Vagina (tissue), 2 donors: ENCODE measurements at regions not wholly inside any gene's neighbourhood (a gene's known extent, or its start where the extent isn't known, plus 50 kb on each side); places are given as distances from the start of the nearest gene placed in this dataset.

Source experiments
- DNase-seq, 2 donors: peaks; one replicate each; pipeline ENCODE4 v3.0.0-alpha.2; 2017; ENCODE audit errors: extremely low spot score in 2 of 2
- H3K27ac ChIP-seq: fragments of 200-600 bp; sonication (generic); one replicate; pipeline ENCODE4 v1.5.1; 2019
- H3K27me3 ChIP-seq: fragments of 200-600 bp; sonication (generic); one replicate; pipeline ENCODE4 v1.5.1; 2019
- H3K36me3 ChIP-seq, 2 donors: fragments of 200-600 bp; sonication (generic); one replicate each; pipeline ENCODE4 v1.5.1; 2017 to 2019
- H3K4me1 ChIP-seq: fragments of 200-600 bp; sonication (generic); one replicate; pipeline ENCODE4 v1.5.1; 2019
- H3K4me3 ChIP-seq, 2 donors: fragments of 200-600 bp; sonication (generic); 1 replicate in 1 of 2; 2 replicates in 1 of 2; pipeline ENCODE4 v1.5.1; 2016 to 2019
- H3K9me3 ChIP-seq: fragments of 200-600 bp; sonication (generic); one replicate; pipeline ENCODE4 v1.5.1; 2019
- CTCF ChIP-seq, 3 experiments: fragments of 450-650 bp in 2 of 3; fragments of 200-600 bp in 1 of 3; sonication (generic) in 1 of 3; IDR thresholded peaks; one replicate each; pipeline ENCODE4 v1.5.1; 2017 to 2019; ENCODE audit warnings: antibody characterized with exemption in 3 of 3, mild to moderate bottlenecking in 2 of 3, moderate library complexity in 2 of 3
- POLR2A ChIP-seq, 2 donors: fragments of 450-650 bp; IDR thresholded peaks; one replicate each; pipeline ENCODE4 v1.6.1; 2017; ENCODE audit warnings: antibody characterized with exemption in 2 of 2, mild to moderate bottlenecking in 2 of 2, moderate library complexity in 2 of 2
- POLR2AphosphoS5 ChIP-seq, 2 donors: sonication (generic); formaldehyde crosslinking; IDR thresholded peaks; one replicate each; pipeline ENCODE4 v1.9.0; 2017; ENCODE audit warnings: antibody characterized with exemption in 2 of 2, mild to moderate bottlenecking in 2 of 2, low read depth in 1 of 2; ENCODE audit not compliant: insufficient read depth in 1 of 2
- intact Hi-C: fragments of 100-400 bp; cut with DNase I; formaldehyde crosslinking; loops from one replicate; pipeline ENCODE4 v1.15.1; 2023

GRCh38 chr22:49016909-49017481 lies 810.7 kb downstream of the BRD1 start:
- TF ChIP-seq CTCF (IDR thresholded peaks at IDR 0.05) = no peak
- no peak for TF ChIP-seq POLR2AphosphoS5 (IDR thresholded peaks at IDR 0.05; ENCODE audit: insufficient read depth in 1 of 2, low read depth in 1 of 2)
- no peak for TF ChIP-seq POLR2A (IDR thresholded peaks at IDR 0.05)
- Histone ChIP-seq H3K27me3 (no peaks in the 10 kb centered on the region), H3K27ac (no peak overlapping the region), H3K36me3 (no peaks in the 10 kb centered on the region), H3K4me1 (no peaks in the 10 kb centered on the region), H3K9me3 (no peaks in the 10 kb centered on the region), H3K4me3 (no peak overlapping the region)
- intact Hi-C loops = no loop called here
- peak in 1 of 2 donors; percentile 79 for DNase-seq

- no peak overlapping the region for H3K4me3 ChIP-seq
- no peaks in the 10 kb centered on the region for H3K36me3 ChIP-seq
- peak in 1 of 2 donors; percentile 88 for DNase-seq
- no peaks in the 10 kb centered on the region for H3K4me1 ChIP-seq
- no peak overlapping the region for H3K27ac ChIP-seq
- no peak for TF ChIP-seq CTCF (IDR thresholded peaks at IDR 0.05)
- no peak for TF ChIP-seq POLR2AphosphoS5 (IDR thresholded peaks at IDR 0.05; ENCODE audit: insufficient read depth in 1 of 2, low read depth in 1 of 2)
- no peak for TF ChIP-seq POLR2A (IDR thresholded peaks at IDR 0.05)
- H3K9me3 ChIP-seq = no peaks in the 10 kb centered on the region
- no peaks in the 10 kb centered on the region for H3K27me3 ChIP-seq
- intact Hi-C loops = no loop called here
These were observed 811.4 kb downstream of the BRD1 start for GRCh38 chr22:49015993-49016908.

- Histone ChIP-seq H3K36me3 (no peaks in the 10 kb centered on the region), H3K4me1 (no peaks in the 10 kb centered on the region), H3K27ac (no peak overlapping the region), H3K9me3 (no peaks in the 10 kb centered on the region), H3K4me3 (no peak overlapping the region), H3K27me3 (no peaks in the 10 kb centered on the region)
- peak in 1 of 2 donors; percentile 91 for DNase-seq
- no peak for TF ChIP-seq POLR2A (IDR thresholded peaks at IDR 0.05)
- no peak for TF ChIP-seq CTCF (IDR thresholded peaks at IDR 0.05)
- TF ChIP-seq POLR2AphosphoS5 (IDR thresholded peaks at IDR 0.05; ENCODE audit: insufficient read depth in 1 of 2, low read depth in 1 of 2) = no peak
- intact Hi-C loops = no loop called here
These were observed 812.2 kb downstream of the BRD1 start for GRCh38 chr22:49015459-49015858.

- H3K9me3 ChIP-seq = no peaks in the 10 kb centered on the region
- TF ChIP-seq CTCF (IDR thresholded peaks at IDR 0.05) = no peak
- TF ChIP-seq POLR2AphosphoS5 (IDR thresholded peaks at IDR 0.05; ENCODE audit: insufficient read depth in 1 of 2, low read depth in 1 of 2) = no peak
- TF ChIP-seq POLR2A (IDR thresholded peaks at IDR 0.05) = no peak
- no peaks in the 10 kb centered on the region for H3K36me3 ChIP-seq
- H3K4me3 ChIP-seq = no peak overlapping the region
- peak in 1 of 2 donors; percentile 93 for DNase-seq
- no peak overlapping the region for H3K27ac ChIP-seq
- H3K4me1 ChIP-seq = no peaks in the 10 kb centered on the region
- intact Hi-C loops = no loop called here
- no peaks in the 10 kb centered on the region for H3K27me3 ChIP-seq
These were observed 813.2 kb downstream of the BRD1 start for GRCh38 chr22:49014227-49015201.
